ENCODE measurements at regions not wholly inside any gene's neighbourhood (a gene's known extent, or its start where the extent isn't known, plus 50 kb on each side); places are given as distances from the start of the nearest gene placed in this dataset.

GRCh38 chr5:117473165-117473564 lies 898.5 kb upstream of the SEMA6A start:
- TF ChIP-seq CTBP1 (IDR thresholded peaks at IDR 0.05; ENCODE audit: borderline replicate concordance) (no peak), SP1 (IDR thresholded peaks at IDR 0.05) (no peak), ARNT (IDR thresholded peaks at IDR 0.05) (no peak), LEF1 (IDR thresholded peaks at IDR 0.05; ENCODE audit: borderline replicate concordance) (no peak), BHLHE40 (IDR thresholded peaks at IDR 0.05; ENCODE audit: borderline replicate concordance) (no peak), SUZ12 (IDR thresholded peaks at IDR 0.05) (no peak), NFRKB (IDR thresholded peaks at IDR 0.05) (no peak)

Data from HEK293T (cell line).